HFF-Myc (cell line): ENCODE measurements at regions not wholly inside any gene's neighbourhood (a gene's known extent, or its start where the extent isn't known, plus 50 kb on each side); places are given as distances from the start of the nearest gene placed in this dataset.

Experiments used
- DNase-seq: peaks from one replicate; pipeline ENCODE4 v3.0.0-alpha.2; 2011; ENCODE audit warnings: low read depth; ENCODE audit errors: extremely low read depth
- H3K4me3 ChIP-seq: replicated peaks from 2 replicates; pipeline ENCODE4 v1.5.1; 2011; ENCODE audit warnings: low read depth, mild to moderate bottlenecking, control low read depth, low read length
- TF ChIP-seq, protein P1 (sequence below): IDR thresholded peaks from 2 replicates; pipeline ENCODE4 v1.5.1; 2012; ENCODE audit warnings: mild to moderate bottlenecking, low read depth, low read length, control low read depth; ENCODE audit errors: missing control alignments

DNA sequence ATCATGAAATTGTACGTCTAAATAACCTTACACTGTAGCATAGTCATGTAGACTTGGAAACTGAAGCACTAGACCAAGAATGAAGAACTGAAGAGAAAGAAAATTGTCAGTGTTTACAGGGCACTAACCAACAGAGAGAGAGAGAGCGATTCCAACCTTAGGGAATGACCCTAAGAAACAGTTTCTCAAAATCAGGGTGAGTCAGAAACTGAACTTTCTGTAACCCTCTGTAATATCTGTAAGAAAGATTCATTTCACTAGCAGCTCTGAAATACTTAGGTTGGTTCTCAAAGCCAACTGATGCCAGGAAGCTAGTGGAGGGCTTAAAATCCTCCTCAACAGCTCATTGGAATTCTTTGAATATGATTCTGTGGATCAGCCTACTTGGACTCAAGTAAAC is 936.9 kb downstream of the EFNB2 start:
- no peak for DNase-seq
- TF ChIP-seq, protein P1, sequence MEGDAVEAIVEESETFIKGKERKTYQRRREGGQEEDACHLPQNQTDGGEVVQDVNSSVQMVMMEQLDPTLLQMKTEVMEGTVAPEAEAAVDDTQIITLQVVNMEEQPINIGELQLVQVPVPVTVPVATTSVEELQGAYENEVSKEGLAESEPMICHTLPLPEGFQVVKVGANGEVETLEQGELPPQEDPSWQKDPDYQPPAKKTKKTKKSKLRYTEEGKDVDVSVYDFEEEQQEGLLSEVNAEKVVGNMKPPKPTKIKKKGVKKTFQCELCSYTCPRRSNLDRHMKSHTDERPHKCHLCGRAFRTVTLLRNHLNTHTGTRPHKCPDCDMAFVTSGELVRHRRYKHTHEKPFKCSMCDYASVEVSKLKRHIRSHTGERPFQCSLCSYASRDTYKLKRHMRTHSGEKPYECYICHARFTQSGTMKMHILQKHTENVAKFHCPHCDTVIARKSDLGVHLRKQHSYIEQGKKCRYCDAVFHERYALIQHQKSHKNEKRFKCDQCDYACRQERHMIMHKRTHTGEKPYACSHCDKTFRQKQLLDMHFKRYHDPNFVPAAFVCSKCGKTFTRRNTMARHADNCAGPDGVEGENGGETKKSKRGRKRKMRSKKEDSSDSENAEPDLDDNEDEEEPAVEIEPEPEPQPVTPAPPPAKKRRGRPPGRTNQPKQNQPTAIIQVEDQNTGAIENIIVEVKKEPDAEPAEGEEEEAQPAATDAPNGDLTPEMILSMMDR = no peak
- no peak overlapping the region for H3K4me3 ChIP-seq

DNA sequence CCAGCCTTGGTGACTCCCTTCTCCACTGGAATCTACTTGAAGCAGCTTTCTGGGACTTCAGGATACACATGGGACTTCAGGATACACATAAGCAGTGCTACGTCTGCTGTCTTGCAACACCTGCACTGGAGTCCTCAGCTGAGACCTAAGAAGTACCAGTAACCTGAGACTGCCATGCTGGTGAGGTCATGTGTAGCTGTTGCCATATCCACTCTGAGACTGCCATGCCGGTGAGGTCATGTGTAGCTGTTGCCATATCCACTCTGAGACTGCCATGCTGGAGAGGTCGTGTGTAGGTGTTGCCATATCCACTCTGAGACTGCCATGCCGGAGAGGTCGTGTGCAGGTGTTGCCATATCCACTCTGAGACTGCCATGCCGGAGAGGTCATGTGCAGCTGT is 937.9 kb downstream of the EFNB2 start:
- no peak for DNase-seq
- TF ChIP-seq, protein P1 = no peak
- no peak overlapping the region for H3K4me3 ChIP-seq

- H3K4me3 ChIP-seq = no peak overlapping the region
- no peak for DNase-seq
- TF ChIP-seq, protein P1 = no peak
These were observed 940.0 kb downstream of the EFNB2 start for GRCh38 chr13:105595471-105595870.

- TF ChIP-seq, protein P1 = no peak
- H3K4me3 ChIP-seq = no peak overlapping the region
- DNase-seq = no peak
These were observed 944.2 kb downstream of the EFNB2 start for GRCh38 chr13:105591277-105591676.

DNA sequence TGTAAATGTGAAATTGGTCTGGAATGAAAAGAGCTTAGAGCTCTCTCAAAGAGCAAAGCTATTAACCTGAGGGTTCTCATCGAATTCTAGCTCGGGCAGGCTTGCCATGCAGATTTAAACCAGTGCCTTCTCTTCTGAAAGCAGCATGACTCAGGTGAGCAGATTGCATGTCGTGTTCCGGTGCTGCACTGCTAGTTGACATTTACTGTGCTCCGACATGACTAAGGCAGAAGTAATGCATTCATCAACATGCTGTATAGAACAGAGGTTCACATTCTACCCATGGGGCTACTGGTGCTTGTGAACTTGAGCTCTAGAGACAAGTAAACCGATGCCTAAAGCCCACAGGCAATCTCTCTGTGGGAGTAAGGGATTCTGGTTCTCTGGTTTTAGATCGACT is 947.7 kb downstream of the EFNB2 start:
- no peak for DNase-seq
- no peak overlapping the region for H3K4me3 ChIP-seq
- TF ChIP-seq, protein P1 = no peak

DNA sequence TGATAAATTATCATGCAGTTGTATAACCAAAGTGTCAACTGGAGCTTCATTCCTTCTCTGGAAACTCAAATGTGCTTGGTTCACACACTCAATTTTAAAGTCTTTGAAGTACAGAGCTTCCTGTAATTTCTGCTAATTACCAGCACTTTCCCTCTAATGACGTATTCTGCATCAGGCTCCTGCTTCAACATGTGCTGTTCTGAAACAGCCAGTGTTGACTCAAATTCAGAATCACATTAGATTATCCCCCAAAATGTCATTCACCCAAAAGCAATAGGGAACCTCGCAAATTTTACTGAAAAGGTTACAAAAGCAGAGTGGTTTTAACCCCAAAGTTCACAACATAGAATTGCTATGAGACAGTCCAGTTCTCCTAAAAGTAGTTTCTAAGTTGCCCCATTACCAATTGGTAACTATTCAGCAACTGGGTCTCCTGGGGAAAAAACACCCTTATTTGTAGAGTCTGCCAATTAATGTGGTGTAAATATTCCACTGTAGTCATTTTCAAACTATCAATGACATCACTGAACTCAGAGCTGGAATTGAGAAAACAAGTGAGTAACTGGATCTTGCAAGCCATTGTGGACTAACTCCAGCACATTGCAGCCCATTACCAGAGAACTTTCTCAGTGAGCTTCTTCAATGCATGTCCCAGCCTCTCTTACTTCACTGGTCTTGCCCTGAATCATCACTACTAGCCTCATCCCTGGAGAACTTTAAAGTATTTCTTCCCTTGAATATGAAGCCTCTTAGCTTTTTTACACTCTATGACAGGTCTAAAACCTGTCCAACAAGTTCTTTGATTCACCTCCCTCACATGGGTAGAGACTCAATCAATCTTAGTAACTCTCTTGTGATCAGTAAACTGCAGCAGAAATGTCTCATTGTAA is 955.4 kb downstream of the EFNB2 start:
- no peak for DNase-seq
- TF ChIP-seq, protein P1 = no peak
- no peak overlapping the region for H3K4me3 ChIP-seq
